ENCODE measurements at regions not wholly inside any gene's neighbourhood (a gene's known extent, or its start where the extent isn't known, plus 50 kb on each side); places are given as distances from the start of the nearest gene placed in this dataset.

DNA sequence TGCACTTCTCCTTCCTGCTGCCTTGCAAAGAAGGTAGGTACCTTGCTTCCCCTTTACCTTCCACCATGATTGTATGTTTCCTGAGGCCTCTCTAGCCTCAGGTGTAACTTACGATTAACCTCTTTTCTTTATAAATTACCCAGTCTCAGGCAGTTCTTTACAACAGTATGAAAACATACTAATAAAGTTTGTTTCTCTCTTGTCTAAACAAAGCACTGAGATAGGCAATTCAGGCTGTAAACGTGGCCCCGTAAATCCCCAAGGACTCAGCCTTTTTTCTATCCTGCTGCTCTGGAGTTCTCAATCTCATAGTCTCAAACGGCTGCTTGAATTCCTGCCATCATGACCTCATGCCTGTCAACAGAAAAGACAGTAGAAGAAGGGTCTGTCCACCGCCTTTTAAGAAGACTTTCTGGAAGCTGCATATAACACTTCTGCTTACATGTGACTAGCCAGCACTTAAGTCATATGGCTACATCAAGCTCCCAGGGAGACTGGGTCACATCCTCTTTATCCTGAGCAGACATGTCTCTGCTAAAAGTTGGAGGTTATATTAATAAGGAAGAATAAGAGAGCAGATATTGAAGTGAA is 257.8 kb downstream of the EBLN2 start:
- in situ Hi-C loops (cut with HindIII; ENCODE audit: low pct_unique_long_range_greater_than_20kb, low sequenced_read_pairs) = no loop called here

GRCh38 chr3:73321286-73321999 is 260.0 kb downstream of the EBLN2 start:
- DNase-seq (ENCODE audit: low read depth, low spot score) = no peak
- in situ Hi-C loops (cut with HindIII; ENCODE audit: low pct_unique_long_range_greater_than_20kb, low sequenced_read_pairs) = no loop called here

More for the DNA sequence above, 257.8 kb downstream of the EBLN2 start:
- DNase-seq (ENCODE audit: low read depth, low spot score) = no peak

GRCh38 chr3:73324203-73325155 is 263.0 kb downstream of the EBLN2 start:
- in situ Hi-C loops (cut with HindIII; ENCODE audit: low pct_unique_long_range_greater_than_20kb, low sequenced_read_pairs) = no loop called here
- DNase-seq (ENCODE audit: low read depth, low spot score) = no peak

DNA sequence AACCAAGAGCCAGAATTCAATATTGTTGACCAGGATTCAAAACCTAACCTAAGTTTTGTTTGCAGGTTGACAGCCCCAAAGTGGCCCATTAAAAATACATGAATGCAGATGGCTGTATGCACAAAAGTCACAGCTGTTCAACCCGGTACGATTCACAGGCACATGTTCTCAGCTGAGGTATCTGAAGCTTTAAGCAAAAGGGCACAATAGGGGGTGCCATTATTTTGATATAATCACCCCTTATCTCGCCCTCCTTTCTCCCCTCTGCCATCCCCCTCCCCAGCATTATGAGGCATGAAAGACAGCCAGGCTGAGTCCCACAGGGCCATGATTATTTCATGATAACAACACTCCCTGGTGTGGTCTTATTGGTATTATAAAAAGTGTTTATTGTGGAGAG is 264.9 kb downstream of the EBLN2 start:
- in situ Hi-C loops (cut with HindIII; ENCODE audit: low pct_unique_long_range_greater_than_20kb, low sequenced_read_pairs) = no loop called here
- no peak for DNase-seq (ENCODE audit: low read depth, low spot score)

- in situ Hi-C loops (cut with HindIII; ENCODE audit: low pct_unique_long_range_greater_than_20kb, low sequenced_read_pairs) = no loop called here
- peak; percentile 28 for DNase-seq (ENCODE audit: low read depth, low spot score)
Observed at GRCh38 chr3:73327052-73327451, 265.6 kb downstream of the EBLN2 start.

Small RNAs in the stretch of these regions (small RNA-seq; reads per million reads assigned to genes)
- gene RNU6-1270P = 0 reads per million in 2 experiments
